Stimulated activated CD4-positive, alpha-beta T cell treated with anti-CD3 and anti-CD28 coated beads, Interleukin-1b, Interleukin-23, amount 100 ng/mL, for 48 hours (primary cell): ENCODE measurements at regions not wholly inside any gene's neighbourhood (a gene's known extent, or its start where the extent isn't known, plus 50 kb on each side); places are given as distances from the start of the nearest gene placed in this dataset.

Experiments used
- DNase-seq: peaks from one replicate; pipeline ENCODE4 v3.0.0-alpha.2; 2020

DNA sequence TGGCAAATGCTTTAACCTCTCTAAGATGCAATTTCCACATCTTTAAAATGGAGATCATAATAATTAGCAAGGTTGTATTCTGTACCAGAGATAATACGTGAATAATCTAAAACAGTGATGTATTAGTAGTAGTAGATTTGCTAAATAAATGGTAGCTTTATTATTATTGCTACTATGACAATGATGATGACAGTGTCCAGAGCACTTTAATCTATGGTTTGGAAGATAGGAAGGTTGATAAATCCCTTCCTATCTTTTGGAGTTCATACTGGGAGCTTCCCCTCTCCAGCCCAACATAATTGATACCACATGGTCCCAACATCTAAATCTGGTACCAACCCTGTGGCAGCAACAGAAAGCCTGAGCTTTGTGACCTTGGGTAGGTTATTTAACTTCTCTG lies 267.8 kb downstream of the FAT3 start:
- no peak for DNase-seq

DNA sequence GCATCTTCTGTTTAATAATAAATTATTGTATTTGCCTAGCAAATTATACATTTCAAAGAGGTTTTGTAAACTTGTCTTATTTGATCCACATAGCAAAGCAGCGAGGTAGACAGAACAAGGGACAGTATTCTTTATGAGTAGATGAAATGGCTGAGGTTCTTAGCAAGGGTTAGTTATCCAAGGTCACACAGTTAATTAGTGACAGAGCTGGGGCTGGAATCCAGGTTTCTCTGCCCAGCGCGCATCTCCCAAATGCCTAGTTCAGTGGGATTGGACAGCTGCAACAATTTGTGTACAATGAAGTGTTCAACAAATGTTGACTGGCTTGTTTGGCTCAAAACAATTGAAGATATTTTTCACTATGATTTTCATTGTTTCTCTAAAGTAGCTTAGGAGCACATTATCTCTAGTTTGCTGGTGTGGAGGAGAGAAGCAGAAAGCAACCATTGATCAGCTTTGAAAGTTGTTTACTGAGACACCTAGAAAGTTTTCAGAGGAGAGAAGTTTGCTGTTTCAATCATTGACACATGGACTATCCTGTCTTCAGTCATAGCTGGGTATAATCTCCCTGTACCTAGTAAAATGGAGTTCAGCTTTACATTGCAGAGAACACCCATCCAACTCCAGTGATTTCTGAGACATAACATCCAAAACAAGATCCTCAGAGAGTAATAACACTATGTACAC lies 270.6 kb downstream of the FAT3 start:
- no peak for DNase-seq

DNA sequence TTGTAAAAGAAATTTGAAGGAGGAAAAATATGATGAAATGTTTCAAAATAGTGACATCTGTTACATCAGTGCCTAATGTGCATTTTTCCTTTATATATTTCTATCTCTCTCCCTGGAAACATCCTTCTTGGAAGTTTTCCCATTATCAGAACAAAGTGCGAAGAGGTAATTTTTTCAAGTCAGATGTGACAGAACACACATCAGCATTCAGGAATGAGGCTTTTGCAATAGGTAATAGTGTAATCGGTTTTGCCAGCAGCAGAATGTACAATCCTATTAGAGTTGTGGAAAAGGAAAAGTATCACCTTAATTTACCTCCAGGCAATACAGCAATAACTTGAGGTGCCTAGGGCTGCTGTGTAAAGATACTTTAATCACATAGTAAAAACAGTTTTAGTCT lies 275.8 kb downstream of the FAT3 start:
- DNase-seq, result no peak

DNA sequence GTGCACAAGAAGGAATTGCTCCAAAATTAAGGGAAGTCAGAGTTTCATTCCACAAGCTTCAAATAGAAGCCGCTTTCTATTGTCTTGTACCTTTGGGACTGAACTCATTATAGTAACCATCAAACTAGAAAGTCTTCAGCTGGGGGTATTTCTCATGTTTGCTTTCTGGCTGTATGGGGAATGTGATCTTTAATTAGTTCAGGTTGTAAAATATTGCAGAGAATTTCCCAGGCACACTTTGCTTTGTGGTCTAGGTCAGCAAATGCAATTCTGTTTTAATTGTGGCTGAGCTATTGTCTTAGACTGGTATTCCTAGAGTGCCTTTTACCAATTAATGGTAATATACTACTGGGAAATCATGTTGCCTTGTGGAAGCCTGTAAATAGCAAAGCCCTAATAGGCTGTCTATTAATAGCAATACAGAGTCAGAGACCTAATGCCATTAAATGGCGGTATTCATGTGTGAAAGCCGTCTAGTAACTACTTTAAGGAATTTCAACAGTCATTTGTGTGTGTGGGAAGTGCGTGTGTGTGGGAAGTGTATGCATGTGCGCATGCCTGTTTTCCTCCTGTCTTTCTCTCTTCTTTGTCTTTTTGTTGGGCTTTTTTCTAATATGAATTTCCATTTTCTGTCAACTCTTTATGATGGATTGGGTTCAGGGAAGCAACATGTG lies 276.6 kb downstream of the FAT3 start:
- DNase-seq, result no peak

DNA sequence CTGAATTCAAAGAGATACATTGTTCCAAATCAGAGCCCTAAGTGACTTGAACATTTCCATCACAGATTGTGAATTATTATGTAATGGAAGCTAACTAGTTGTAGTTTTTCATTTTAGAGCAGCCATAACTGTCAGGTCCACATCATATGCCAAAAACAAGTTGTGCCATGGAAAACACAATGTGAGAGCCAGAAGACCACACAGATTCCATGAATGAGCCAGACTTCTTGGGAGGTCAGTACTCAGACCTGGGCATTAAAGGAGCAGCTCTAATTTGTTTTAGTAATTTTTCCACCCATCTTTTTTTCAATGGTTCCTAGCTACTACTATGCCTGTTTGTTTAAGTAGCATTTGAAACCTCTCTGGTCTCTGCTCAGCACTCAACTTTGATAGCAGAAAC lies 279.4 kb downstream of the FAT3 start:
- no peak for DNase-seq

DNA sequence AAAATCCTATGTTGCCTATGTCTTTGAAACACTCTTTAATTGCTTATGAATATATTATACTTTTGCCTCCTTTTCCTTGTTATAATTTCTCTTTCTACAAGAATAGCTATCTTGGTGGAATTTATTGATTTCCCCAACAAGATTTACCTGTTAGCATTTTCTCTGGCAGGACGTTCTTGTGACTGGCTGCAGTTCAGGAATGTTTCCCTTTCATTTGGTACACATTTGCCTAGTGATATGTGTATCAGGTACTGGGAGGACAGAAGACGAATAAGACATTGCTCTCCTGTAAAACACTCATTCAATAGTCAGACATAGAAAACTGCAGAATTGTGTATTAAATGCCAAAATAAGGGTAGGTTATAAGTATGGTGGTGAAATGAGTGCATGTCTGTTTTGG lies 279.9 kb downstream of the FAT3 start:
- no peak for DNase-seq

DNA sequence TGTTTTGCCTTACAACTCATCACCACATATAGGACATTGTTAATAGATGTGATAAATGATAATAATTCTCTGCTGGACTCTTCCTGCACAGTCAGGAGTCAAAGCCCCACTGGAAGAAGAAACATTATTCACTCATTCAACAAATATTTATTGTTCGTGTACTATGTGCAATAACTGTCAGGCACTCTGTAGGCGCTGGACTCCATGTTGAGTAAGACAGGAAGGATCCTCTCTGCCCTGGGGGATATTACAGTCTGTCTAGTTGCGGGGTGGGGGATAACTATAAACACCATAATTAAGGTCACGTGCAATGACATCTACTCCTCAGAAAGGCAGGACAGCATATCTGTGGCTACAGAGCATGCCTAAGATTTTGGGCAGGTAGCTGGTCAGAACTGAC lies 281.1 kb downstream of the FAT3 start:
- no peak for DNase-seq

DNA sequence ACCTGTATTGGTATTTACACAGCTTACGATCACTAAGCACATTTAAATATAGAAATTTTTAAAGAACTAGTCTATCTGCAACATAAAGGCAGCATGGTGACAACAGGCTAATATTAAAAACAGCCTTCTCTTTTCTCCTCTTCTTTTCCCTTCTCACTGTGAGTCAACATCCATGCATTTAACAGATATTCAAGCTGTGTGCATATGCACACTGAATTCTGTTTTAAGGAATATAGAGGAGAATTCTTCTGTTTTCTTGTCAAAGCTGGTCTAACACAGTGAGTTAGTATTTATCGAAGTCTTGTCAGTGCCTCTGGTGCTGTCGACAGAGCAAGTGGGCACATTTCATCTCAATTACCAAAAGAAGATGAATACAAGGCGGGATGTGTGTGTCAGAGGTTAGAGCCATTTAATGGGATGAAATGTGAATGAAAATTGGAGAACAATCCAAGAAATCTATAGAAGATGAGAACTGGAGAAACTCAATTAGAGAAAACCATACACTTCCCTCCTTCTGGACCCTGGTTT lies 282.3 kb downstream of the FAT3 start:
- no peak for DNase-seq

DNA sequence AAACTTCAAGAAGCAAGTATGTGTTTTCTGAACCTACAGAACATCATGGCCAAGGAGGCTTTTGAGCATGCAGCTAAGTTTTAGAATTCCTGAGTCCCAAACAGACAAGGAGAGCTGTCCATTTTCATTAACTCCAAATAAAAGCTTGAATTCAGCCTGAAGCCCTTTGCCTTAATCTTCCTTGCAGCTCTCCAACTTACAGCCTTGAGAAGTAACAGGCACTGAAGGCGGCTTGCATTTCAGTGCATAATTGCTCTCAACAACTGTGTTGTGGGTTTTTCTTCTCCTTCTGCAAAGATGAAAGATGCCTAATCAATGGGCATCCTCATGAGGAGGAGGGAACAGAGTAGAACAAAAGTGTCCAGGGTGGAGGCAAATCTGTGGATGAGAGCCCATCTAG lies 286.0 kb downstream of the FAT3 start:
- DNase-seq, result no peak

DNA sequence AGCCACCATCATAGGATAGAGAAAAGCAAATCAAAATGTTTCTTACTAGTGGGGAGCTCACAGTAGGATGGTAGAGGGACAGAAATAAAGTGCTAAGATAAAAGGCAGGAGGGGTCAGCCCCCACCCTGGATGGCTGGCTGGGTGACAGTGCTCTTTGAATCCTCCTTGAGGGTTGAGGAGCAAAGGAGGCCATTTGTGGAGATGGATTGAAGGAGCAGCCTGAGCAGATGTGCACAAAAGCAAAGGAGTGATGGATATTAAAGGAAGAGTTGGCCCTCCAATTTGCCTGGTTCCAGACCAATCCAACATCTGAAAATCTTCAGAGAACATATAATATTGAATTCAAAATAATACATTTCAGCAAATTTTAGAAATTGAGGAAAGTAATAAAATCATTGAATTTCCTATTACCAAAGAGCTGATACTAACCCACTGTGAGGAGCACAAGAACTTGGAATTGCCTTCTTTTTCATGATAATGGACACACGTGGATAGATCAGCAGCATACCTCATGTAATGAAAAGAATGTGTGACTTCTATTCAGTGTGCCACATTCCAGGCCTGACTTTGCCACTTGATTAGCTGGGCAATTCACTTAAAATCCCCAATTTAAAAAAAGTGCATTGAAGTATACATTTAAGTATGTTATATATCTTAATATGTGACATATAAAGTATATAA lies 287.0 kb downstream of the FAT3 start:
- DNase-seq, result no peak

DNA sequence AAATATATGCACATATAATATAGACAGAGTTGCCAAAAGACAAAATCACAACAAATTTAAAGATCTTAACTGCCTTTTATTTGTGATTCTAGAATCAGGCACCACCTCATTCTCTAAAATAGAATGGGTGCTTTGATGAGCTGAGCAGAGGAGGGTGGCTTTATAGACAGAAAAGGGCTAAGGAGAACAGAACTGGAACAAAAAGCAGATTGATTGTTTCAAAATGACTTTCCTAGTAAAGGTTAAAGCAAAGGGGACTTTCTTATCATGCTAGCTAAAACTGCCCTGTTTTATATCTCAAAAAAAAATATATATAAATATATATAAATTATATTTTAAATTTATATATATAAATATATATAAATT lies 287.6 kb downstream of the FAT3 start:
- no peak for DNase-seq

DNA sequence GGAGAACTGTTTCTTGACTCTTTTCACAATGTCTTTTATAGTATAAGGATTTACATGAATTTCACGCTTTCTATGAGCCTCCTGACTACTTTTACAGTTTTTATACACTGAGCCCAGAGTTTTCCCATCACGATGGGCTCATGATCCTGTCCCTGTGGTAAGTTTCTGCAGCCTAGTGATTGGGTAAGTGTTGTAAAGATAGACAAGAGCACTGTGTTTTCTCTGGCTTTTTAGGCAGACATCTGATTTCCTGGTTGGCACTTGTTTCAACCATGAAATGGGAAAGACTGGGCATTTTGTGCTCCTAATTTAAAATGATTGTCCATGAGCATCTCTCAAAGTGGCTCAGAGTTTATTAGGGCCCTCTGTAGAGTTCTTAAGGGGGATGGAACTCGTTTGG lies 299.0 kb downstream of the FAT3 start:
- no peak for DNase-seq

DNA sequence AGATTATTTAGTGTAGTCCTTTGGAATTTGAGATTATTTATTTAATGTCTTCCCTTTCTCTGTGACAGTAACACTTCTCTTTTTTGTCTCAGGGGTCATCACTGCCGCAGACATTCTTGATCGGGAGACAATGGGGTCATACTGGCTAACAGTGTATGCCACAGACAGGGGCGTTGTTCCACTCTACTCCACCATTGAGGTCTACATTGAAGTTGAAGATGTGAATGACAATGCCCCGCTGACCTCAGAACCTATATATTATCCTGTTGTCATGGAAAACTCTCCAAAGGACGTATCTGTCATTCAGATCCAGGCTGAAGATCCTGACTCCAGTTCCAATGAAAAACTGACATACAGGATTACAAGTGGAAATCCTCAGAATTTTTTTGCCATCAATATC lies 299.9 kb downstream of the FAT3 start:
- DNase-seq, result no peak

DNA sequence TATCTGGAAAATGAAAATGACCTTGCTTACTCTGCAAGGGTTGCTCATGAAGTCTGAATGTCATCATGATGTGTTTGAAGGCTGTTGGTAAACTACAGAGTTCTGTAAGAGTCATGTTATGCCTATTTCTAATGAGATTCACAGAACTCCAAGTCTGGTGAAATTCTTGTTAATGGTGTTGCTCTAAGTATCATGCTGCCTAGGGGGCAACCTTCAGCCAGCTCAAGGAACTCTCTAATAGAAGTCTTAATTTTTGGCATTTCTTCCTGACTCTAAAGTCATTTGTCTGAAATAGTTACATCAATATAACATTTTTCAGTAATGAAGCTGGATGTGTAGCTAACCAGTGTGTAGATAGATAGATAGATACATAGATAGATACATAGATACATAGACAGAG lies 302.8 kb downstream of the FAT3 start:
- no peak for DNase-seq

DNA sequence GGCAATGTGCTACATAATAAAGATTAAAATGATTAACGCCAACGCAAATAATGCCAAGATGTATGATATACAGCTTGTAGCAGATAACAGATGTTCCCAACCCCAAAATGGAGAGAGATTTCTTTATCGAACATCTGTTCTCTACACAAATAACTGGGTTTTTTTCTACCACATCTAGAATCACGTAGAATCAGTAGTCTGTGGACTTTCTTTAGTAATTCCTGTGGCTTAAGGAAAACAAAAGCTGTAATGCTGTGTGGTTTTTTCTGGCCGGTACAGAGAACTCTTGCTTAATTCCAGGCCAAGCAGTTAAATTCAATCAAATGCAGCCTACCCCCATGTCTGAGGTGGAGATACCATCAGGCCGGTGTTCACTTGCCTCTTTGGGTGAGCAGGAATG lies 303.4 kb downstream of the FAT3 start:
- no peak for DNase-seq

DNA sequence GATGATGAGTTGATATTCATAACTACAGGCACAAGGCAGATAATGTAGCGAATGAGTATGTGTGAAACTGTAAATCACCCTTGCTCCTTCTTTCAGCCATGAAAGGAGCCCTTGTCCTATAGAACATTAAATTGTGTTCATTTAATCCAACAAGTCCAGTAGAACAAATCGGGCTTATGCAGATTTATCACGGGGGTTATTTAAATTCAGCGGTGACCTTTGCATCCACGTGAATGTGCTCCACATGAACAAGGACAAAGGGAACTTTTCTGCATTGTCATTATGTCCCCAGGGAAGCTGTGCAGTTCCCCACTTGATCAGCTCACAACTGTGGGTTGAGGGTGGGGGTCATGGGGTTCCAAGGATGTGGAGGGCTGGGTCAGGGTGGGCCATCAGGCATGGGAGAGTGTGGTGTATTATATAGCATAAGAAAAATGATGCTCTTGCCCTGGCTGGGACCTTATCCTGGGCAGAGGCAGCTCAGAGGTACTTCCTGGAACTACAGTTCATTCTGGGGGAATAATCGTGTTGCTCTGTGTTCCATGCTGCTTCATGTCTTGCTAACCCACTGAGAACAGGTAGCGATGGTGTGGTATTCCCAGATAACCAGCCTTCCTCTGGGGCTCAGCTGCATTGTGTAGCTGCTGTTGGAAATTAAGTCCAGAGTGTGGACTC lies 306.6 kb downstream of the FAT3 start:
- no peak for DNase-seq

DNA sequence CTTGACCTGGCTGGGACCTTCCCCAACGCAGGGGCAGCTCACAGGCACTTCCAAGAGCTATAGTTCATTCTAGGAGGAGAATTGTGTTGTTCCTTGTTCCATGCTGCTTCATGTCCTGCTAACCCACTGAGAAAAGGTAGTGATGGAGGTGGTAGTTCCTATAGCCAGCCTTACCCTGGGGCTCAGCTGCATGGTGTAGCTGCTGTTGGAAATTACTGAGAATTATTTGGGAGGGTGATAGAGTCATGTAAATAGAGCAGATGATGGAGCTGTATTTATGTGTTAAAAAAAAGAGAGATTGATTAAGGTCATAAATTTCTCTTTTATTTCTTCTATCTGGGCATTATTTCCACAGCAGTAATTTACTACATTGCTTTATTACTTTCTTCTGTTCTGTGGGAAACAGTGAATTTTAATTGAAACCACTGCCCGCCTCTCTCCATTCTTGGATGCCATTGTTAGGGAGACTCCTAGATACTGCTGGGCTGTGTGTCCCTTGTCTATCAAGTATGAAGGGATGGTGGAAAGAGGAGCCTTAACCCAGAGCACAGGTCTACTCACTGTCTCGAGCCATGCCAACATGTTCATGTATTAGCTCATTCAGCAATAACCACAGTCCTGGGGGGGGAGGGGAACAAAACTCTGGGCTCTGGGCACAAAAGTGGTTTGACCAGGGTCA lies 309.2 kb downstream of the FAT3 start:
- DNase-seq, result no peak

DNA sequence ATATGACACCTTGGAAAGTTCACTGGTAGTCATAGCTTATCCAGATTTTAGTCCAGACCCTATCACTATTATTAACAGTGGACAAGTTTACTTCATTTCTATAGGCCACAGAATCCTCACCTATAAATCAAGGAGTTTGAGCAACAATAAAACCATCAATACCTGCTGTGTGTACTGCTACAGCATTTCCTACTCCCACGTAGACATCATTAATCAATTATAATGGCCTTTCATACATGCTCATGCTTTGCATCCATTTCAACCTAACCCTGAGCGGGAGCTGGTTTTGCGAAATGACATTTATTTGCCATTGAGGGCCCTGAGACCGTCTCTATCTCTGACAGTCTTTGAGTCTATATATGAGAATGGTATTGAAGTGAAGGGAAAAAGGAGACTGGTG lies 312.3 kb downstream of the FAT3 start:
- DNase-seq, result no peak

DNA sequence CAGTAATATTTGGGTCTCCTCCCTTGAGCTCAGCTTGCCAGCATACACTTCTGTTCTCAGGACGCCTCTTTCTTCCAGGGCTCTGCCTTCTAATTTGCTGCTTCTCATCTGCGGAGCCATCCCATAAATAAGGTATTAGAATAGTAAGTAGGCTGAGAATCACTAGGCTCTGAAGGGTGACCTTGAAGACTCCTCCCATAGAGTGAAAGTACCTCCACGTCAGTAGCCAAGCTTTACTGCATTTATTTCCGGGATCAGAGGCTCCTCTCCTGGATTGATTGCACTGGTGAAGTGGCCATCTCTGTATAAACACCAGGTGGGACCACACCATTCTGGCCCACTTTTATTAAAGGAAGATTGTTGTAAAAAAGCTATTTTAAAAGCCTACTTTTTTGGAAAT lies 315.5 kb downstream of the FAT3 start:
- no peak for DNase-seq

DNA sequence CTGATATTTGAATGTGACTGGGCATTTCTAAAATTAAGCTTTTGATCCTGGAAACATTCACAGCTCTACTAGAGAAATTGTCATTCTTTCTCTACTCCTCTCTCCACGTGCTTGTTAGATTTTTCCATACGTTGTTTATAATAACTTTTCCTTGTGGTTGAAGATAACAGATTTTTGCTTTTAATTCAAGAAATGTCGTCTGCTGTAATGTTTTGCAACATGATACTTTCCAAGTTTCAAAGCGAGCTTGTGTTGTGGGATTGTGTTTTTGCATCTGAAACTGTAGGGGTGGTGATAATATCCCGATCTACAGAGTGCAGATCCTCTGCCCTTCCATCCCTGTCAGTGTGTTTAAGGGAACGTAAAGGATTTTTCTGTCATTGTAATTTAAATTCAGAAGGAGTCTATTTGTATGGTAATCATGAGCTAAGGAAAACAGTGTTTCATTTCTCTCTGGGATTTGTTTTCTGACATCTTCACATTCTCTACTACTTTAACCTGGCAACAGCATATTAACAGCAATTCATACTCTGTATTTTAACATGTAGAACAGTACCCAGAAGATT lies 321.4 kb downstream of the FAT3 start:
- DNase-seq, result no peak

DNA sequence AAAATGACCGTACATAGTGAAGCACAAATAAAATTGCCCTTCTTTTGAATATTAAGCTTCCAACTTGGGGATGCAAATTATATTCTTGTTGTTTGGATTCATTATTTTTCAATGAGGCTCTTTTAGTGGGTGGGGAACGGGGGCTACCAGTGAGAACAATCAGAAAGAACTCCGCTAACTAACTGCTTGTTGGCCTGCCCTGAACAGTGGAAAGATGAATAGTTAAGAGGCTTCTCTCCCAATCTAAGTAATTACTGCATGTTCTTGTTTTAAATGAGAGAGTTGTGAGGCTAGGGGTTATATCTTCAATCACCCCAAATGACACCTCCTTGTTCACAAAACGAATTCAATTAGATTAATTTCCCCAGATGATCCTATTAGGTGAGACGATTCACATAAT lies 322.0 kb downstream of the FAT3 start:
- no peak for DNase-seq

DNA sequence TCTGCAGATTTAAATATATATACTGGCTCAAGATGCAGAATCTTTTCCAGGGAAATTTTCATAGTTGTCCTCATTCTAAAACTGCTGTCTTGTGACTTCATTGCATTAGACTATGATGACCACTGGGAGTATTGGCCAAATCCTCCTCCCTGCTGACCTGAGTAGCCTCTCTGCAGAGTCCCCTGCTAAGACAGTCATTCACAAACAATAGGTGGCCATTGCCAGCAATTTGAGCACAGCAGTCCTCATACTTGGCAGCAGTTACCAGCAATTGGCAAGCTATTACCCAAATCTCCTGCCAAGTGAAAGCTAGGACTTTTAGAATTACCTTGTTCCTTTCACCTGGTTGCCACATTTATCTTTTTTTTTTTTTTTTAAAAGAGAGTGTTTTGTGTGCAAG lies 325.8 kb downstream of the FAT3 start:
- DNase-seq, result no peak

DNA sequence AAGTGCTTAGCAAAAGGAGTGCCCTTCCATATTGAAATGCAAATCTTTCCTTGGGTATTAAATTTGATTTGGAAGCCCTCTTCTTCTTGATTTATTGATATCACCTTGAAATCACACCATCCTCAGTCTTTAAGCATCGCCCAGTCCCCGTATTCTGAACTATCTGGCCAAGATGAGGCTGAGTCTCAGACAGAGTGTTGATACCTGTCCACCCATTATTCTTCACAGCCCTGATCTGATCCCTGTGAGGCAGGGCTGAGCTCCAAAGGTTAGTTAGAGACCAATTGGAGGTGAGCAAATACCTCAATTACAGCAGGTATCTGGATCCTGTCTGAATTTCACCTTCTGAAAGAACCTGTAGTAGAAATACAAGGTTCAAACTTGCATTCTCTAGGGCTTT lies 326.3 kb downstream of the FAT3 start:
- DNase-seq, result no peak
